SK-N-SH (cell line): ENCODE measurements at regions not wholly inside any gene's neighbourhood (a gene's known extent, or its start where the extent isn't known, plus 50 kb on each side); places are given as distances from the start of the nearest gene placed in this dataset.
"Not testable (repeated sequence)": the region's sequence is repeated elsewhere in the genome, so short reads cannot be mapped to it uniquely, and the experiment has no call there.

Experiments used
- CTCF ChIA-PET: fragments of 300-600, 350-600 bp; formaldehyde crosslinking; extraction: SDS; loops from one replicate; lab custom pipeline; 2021; lab: Yijun Ruan, JAX
- POLR2A ChIA-PET: fragments of 350-600 bp; sonication (Branson Sonifier 250); formaldehyde crosslinking; extraction: SDS; loops from one replicate; lab custom pipeline; 2020; ENCODE audit warnings: antibody characterized with exemption, inconsistent platforms; lab: Yijun Ruan, JAX
- DNase-seq: peaks from one replicate; pipeline ENCODE4 v3.0.0; 2012
- H2AFZ ChIP-seq: fragments of 200-600 bp; sonication (generic); 2 replicates; pipeline ENCODE4 v1.8.1; 2016; ENCODE audit warnings: antibody characterized with exemption, mild to moderate bottlenecking, low read depth
- H3F3A ChIP-seq: fragments of 200-600 bp; sonication (generic); replicated peaks from 2 replicates; pipeline ENCODE3; 2016; ENCODE audit warnings: antibody characterized with exemption, mild to moderate bottlenecking; ENCODE audit not compliant: insufficient read depth
- H3K27ac ChIP-seq, 2 experiments: fragments of 200-500 bp in 1 of 2; fragments of 200-600 bp in 1 of 2; sonication (Bioruptor generic) in 1 of 2; sonication (generic), shearing (Covaris generic) in 1 of 2; 2 replicates each; pipeline versions ENCODE4 v1.5.1 to v1.6.1; 2014 to 2016; ENCODE audit warnings: low read depth in 2 of 2, inconsistent platforms in 1 of 2, low read length in 1 of 2, mild to moderate bottlenecking in 1 of 2, mixed read lengths in 1 of 2
- H3K27me3 ChIP-seq: fragments of 200-600 bp; sonication (generic), shearing (Covaris generic); 2 replicates; pipeline ENCODE4 v1.6.1; 2016; ENCODE audit warnings: mixed run types; ENCODE audit not compliant: insufficient read depth
- H3K36me3 ChIP-seq, 2 experiments: fragments of 200-500 bp in 1 of 2; fragments of 200-600 bp in 1 of 2; sonication (Bioruptor generic) in 1 of 2; sonication (generic) in 1 of 2; replicated peaks in 1 of 2; 2 replicates each; pipeline versions ENCODE3 to v1.5.1; 2014 to 2016; ENCODE audit warnings: low read length in 1 of 2, mild to moderate bottlenecking in 1 of 2; ENCODE audit not compliant: insufficient read depth in 2 of 2, control insufficient read depth in 1 of 2
- H3K4me1 ChIP-seq, 2 experiments: fragments of 200-500 bp in 1 of 2; fragments of 200-600 bp in 1 of 2; sonication (Bioruptor generic) in 1 of 2; sonication (generic), shearing (Covaris generic) in 1 of 2; 2 replicates each; pipeline versions ENCODE4 v1.5.1 to v1.6.1; 2014 to 2016; ENCODE audit warnings: low read depth in 1 of 2, low read length in 1 of 2, mixed run types in 1 of 2; ENCODE audit not compliant: insufficient read depth in 2 of 2, control insufficient read depth in 1 of 2
- H3K4me2 ChIP-seq: fragments of 200-600 bp; sonication (generic), shearing (Covaris generic); 2 replicates; pipeline ENCODE4 v1.6.1; 2017; ENCODE audit warnings: mixed run types
- H3K4me3 ChIP-seq, 2 experiments: fragments of 200-500 bp in 1 of 2; fragments of 200-600 bp in 1 of 2; sonication (Bioruptor generic) in 1 of 2; sonication (generic), shearing (Covaris generic) in 1 of 2; 2 replicates each; pipeline versions ENCODE4 v1.5.1 to v1.8.1; 2014 to 2016; ENCODE audit warnings: low read depth in 2 of 2, inconsistent platforms in 1 of 2, low read length in 1 of 2, mild to moderate bottlenecking in 1 of 2, mixed read lengths in 1 of 2, moderate library complexity in 1 of 2
- H3K79me2 ChIP-seq: fragments of 200-600 bp; sonication (generic); 2 replicates; pipeline ENCODE4 v1.8.1; 2017; ENCODE audit warnings: mild to moderate bottlenecking; ENCODE audit not compliant: insufficient read depth
- H3K9ac ChIP-seq: fragments of 200-600 bp; sonication (generic); 2 replicates; pipeline ENCODE4 v1.6.1; 2017; ENCODE audit warnings: mixed run types
- H3K9me2 ChIP-seq: fragments of 200-600 bp; sonication (generic); 2 replicates; pipeline ENCODE4 v1.6.1; 2017; ENCODE audit warnings: mixed run types
- H3K9me3 ChIP-seq: fragments of 200-600 bp; sonication (generic); 2 replicates; pipeline ENCODE4 v1.6.1; 2017; ENCODE audit warnings: mixed run types, mild to moderate bottlenecking, moderate library complexity
- H4K20me1 ChIP-seq: fragments of 200-600 bp; sonication (generic); 2 replicates; pipeline ENCODE4 v1.6.1; 2017; ENCODE audit warnings: mild to moderate bottlenecking, mixed run types; ENCODE audit not compliant: insufficient read depth
- CTCF ChIP-seq: fragments of 200-600 bp; sonication (generic); IDR thresholded peaks from 2 replicates; pipeline ENCODE4 v1.6.1; 2017; ENCODE audit warnings: antibody characterized with exemption, mild to moderate bottlenecking, moderate library complexity
- RAD21 ChIP-seq: IDR thresholded peaks from 2 replicates; pipeline ENCODE4 v1.6.1; 2012; ENCODE audit warnings: mild to moderate bottlenecking, low read length
- SMC3 ChIP-seq: IDR thresholded peaks from 2 replicates; pipeline ENCODE4 v1.6.1; 2012; ENCODE audit warnings: low read depth, low read length, improper control_type of control experiment
- WGBS: methylation state at CpG from one replicate; pipeline ENCODE4 v1.1.6; 2017; ENCODE audit warnings: low lambda C conversion rate; 5-methylcytosine and 5-hydroxymethylcytosine counted together

GRCh38 chr7:6938284-6938683 lies 112.2 kb upstream of the CCZ1B start:
- DNase-seq, H3K4me2 ChIP-seq, H2AFZ ChIP-seq, H3K27ac ChIP-seq, CTCF ChIA-PET, H4K20me1 ChIP-seq, H3F3A ChIP-seq, POLR2A ChIA-PET, H3K4me1 ChIP-seq, H3K4me3 ChIP-seq, H3K9me2 ChIP-seq, H3K9ac ChIP-seq, H3K79me2 ChIP-seq, H3K9me3 ChIP-seq, H3K36me3 ChIP-seq, H3K27me3 ChIP-seq: not testable (repeated sequence)
- WGBS, result 34% methylated on average over 4 of the region's 4 CpGs
- TF ChIP-seq CTCF, result peak; percentile 50
- peak; percentile 56 for TF ChIP-seq RAD21
- TF ChIP-seq SMC3, result peak; percentile 9; the same call in 1 of the 2 replicates

GRCh38 chr7:6939126-6939525 lies 113.1 kb upstream of the CCZ1B start:
- H3K27ac ChIP-seq, H3F3A ChIP-seq, H4K20me1 ChIP-seq, H3K27me3 ChIP-seq, POLR2A ChIA-PET, H3K9me3 ChIP-seq, H3K36me3 ChIP-seq, H3K4me3 ChIP-seq, H3K4me2 ChIP-seq, H3K79me2 ChIP-seq, H3K9me2 ChIP-seq, DNase-seq, H3K9ac ChIP-seq, CTCF ChIA-PET, H3K4me1 ChIP-seq, H2AFZ ChIP-seq: not testable (repeated sequence)
- 46% methylated on average over 10 of the region's 11 CpGs for WGBS

- H2AFZ ChIP-seq, H3K9me3 ChIP-seq, H3F3A ChIP-seq, H3K27me3 ChIP-seq, H3K4me3 ChIP-seq, CTCF ChIA-PET, POLR2A ChIA-PET, DNase-seq, H3K9me2 ChIP-seq, H3K4me2 ChIP-seq, H3K36me3 ChIP-seq, H3K79me2 ChIP-seq, H3K27ac ChIP-seq, H3K9ac ChIP-seq, H3K4me1 ChIP-seq, H4K20me1 ChIP-seq: not testable (repeated sequence)
- 88% methylated on average over 12 of the region's 17 CpGs for WGBS
These were observed 113.8 kb upstream of the CCZ1B start for GRCh38 chr7:6939896-6940295.

- H3K36me3 ChIP-seq, H3K4me1 ChIP-seq, H3K27ac ChIP-seq, H3K4me2 ChIP-seq, H3K27me3 ChIP-seq, H2AFZ ChIP-seq, H3F3A ChIP-seq, H3K9ac ChIP-seq, H3K79me2 ChIP-seq, H3K4me3 ChIP-seq, H3K9me2 ChIP-seq, DNase-seq, H4K20me1 ChIP-seq, POLR2A ChIA-PET, H3K9me3 ChIP-seq: not testable (repeated sequence)
- 25% methylated on average over 5 of the region's 5 CpGs for WGBS
- CTCF ChIA-PET, result interaction anchor here (1.4 to 1.5 kb wide), 2 partner anchors 12 to 156 kb away, joined by 3 read pairs; no protein-coding TSS in a partner anchor
These were observed 120.8 kb upstream of the CCZ1B start for GRCh38 chr7:6946873-6947272.

- POLR2A ChIA-PET, H3K36me3 ChIP-seq, H3K4me1 ChIP-seq, H3K4me3 ChIP-seq, H3K9me2 ChIP-seq, H3K9ac ChIP-seq, H2AFZ ChIP-seq, H3F3A ChIP-seq, H3K27ac ChIP-seq, H3K79me2 ChIP-seq, H3K27me3 ChIP-seq, DNase-seq, H3K9me3 ChIP-seq, H4K20me1 ChIP-seq, H3K4me2 ChIP-seq: not testable (repeated sequence)
- WGBS, result 45% methylated on average over 15 of the region's 15 CpGs
- CTCF ChIA-PET, result interaction anchor here (0.6 to 1.3 kb wide), 2 partner anchors 153 to 1213 kb away, joined by 3 to 4 read pairs; no protein-coding TSS in a partner anchor
These were observed 124.2 kb upstream of the CCZ1B start for GRCh38 chr7:6950231-6950630.

GRCh38 chr7:6951553-6951952 lies 125.5 kb upstream of the CCZ1B start:
- H3K4me3 ChIP-seq, H3K4me2 ChIP-seq, H3K4me1 ChIP-seq, H3K27me3 ChIP-seq, POLR2A ChIA-PET, H3K27ac ChIP-seq, DNase-seq, H3F3A ChIP-seq, H3K36me3 ChIP-seq, H3K9me2 ChIP-seq, H4K20me1 ChIP-seq, H3K9me3 ChIP-seq, H2AFZ ChIP-seq, H3K79me2 ChIP-seq, H3K9ac ChIP-seq: not testable (repeated sequence)
- 32% methylated on average over 2 of the region's 2 CpGs for WGBS
- CTCF ChIA-PET, result interaction anchor here (0.9 to 3.8 kb wide), 4 partner anchors 10 to 396 kb away, joined by 3 to 14 read pairs (median 4); no protein-coding TSS in a partner anchor
